Stimulated activated CD4-positive, alpha-beta T cell treated with anti-CD3 and anti-CD28 coated beads, Interleukin-4, amount 100 ng/mL, for 4 hours (primary cell): ENCODE measurements at regions not wholly inside any gene's neighbourhood (a gene's known extent, or its start where the extent isn't known, plus 50 kb on each side); places are given as distances from the start of the nearest gene placed in this dataset.
"Not testable (repeated sequence)": the region's sequence is repeated elsewhere in the genome, so short reads cannot be mapped to it uniquely, and the experiment has no call there.

Experiments used
- DNase-seq, 2 experiments: peaks; one replicate each; pipeline ENCODE4 v3.0.0-alpha.2; 2020

GRCh38 chr4:60724623-60725022, 475.5 kb upstream of the ADGRL3 start:
- no peak for DNase-seq

GRCh38 chr4:60726779-60727178, 473.3 kb upstream of the ADGRL3 start:
- DNase-seq = no peak

DNA sequence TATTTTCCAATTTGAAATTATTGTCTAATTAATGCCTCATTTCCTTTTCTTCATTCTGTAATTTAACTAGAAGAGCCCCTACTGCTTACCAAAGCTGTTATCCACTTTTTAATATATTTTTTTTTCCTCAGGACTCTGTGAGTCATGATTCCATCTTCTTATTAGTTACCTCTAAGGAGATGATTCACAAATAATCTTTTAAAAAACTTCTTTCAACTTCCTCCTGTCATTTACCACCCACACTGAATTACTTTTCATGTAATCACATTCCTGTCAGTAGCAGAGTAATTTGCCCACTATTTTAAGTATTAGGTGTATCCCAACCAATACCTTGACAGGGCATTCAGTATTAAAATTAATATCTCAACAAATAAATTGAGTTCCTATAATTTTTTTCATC, 470.9 kb upstream of the ADGRL3 start:
- no peak for DNase-seq

GRCh38 chr4:60729764-60730163, 470.4 kb upstream of the ADGRL3 start:
- not testable (repeated sequence) for DNase-seq

DNA sequence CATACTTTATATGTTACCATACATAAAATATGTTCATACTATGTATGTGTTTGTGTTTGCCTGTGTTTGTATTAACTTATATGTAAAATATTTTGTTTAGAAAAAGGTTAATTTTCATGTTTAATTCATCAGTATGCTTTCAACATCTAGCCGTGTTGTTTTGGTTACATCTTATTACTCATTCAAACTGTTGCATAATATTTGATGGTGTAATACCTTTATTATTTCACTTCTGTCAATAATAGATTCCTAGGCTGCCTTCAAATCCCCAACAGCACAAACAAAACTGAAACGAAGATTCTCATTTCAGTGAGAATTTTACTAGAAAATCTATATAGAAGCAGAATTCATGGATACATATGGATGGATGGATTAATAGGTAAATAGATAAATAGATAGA, 462.3 kb upstream of the ADGRL3 start:
- DNase-seq = no peak

- DNase-seq = no peak
Measured at GRCh38 chr4:60743654-60744053, 456.5 kb upstream of the ADGRL3 start.

DNA sequence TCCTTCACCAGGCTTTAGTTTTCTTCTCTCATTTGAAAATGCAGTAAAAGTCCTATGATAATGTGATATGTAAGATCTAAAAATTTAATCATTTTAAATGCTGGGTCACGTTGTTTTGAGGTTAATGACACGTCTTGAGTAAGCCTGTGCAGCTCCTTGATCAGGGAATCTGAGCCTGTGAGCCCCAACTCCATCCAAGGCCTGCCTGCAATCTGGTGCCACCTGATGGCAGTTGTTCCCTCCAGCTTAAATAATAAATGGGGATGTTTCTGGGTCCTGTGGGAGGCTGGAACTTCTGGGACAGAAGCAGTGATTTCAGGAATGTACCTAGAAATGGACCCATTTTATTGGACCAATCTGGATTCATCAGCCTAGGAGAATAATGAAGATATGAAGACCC, 455.4 kb upstream of the ADGRL3 start:
- DNase-seq = no peak

- no peak for DNase-seq
Measured at GRCh38 chr4:60745800-60746571, 454.1 kb upstream of the ADGRL3 start.

GRCh38 chr4:60750962-60751361, 449.2 kb upstream of the ADGRL3 start:
- DNase-seq = no peak

DNA sequence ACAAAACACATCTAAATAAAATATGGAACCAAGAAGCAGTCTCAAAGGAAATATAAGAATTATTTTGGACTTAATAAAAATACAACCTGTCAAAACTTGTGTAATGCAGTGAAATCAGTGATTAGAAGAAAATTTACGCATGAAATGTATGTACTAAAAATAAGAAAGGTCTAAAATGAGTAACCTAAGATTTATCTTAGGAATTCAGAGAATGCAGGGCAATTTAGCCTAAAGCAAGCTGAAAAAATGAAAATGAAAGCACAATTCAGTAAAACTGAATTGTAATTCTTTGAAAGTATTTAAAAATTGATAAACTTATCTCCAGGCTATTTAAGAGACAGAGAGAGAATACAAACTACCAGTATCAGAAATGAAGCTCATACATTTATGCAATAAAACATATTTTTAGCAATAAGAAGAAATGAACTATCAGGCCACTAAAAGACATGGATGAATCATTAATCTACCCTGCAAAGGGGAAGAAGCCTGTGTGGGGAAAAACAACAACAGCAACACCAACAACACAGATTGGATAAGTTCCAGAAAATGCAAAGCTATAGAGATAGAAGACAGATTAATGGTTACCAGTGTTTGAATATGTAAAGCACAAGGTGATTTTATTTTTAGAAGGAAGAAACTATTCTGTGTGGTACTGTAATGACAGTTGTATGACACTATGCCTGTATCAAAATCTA, 442.0 kb upstream of the ADGRL3 start:
- DNase-seq = no peak

DNA sequence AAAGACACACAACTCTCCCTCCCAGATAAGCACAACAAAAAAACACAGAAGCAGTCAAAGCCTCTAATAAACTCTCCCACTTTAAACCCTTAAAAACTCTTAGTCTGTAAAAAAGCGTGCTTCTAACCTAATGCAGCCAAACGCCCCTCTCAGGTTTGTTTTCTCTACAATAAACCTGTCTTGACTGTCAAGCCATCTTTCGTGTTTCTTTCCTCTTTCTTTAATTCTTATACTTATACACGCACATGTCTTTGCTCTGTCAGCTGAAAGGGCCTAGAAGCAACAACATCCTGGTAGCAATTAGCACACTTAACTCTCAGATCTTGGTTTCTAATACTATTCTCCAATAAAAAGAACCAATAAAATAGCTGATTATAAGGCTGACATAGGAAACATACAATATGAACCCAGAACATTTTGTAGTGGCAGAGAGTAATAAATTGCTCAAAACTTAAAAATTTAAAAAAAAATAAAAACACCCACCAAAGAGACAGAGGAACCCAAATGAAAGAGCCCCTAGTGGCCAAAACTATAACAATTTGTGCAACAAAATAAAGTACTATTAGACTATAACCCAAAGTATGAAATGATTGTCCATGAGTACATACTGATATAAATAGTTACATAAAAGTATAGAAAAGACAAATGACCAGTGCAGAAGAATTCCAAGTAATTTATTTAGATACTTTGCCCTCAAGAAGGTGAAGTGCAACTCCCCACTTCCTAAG, 440.4 kb upstream of the ADGRL3 start:
- DNase-seq = no peak

GRCh38 chr4:60780874-60781273, 419.3 kb upstream of the ADGRL3 start:
- no peak for DNase-seq

- no peak for DNase-seq
Measured at GRCh38 chr4:60790608-60791007, 409.5 kb upstream of the ADGRL3 start.

GRCh38 chr4:60794372-60794771, 405.8 kb upstream of the ADGRL3 start:
- DNase-seq = no peak

- DNase-seq = no peak
Measured at GRCh38 chr4:60799214-60799613, 400.9 kb upstream of the ADGRL3 start.

- no peak for DNase-seq
Measured at GRCh38 chr4:60800701-60801100, 399.4 kb upstream of the ADGRL3 start.

DNA sequence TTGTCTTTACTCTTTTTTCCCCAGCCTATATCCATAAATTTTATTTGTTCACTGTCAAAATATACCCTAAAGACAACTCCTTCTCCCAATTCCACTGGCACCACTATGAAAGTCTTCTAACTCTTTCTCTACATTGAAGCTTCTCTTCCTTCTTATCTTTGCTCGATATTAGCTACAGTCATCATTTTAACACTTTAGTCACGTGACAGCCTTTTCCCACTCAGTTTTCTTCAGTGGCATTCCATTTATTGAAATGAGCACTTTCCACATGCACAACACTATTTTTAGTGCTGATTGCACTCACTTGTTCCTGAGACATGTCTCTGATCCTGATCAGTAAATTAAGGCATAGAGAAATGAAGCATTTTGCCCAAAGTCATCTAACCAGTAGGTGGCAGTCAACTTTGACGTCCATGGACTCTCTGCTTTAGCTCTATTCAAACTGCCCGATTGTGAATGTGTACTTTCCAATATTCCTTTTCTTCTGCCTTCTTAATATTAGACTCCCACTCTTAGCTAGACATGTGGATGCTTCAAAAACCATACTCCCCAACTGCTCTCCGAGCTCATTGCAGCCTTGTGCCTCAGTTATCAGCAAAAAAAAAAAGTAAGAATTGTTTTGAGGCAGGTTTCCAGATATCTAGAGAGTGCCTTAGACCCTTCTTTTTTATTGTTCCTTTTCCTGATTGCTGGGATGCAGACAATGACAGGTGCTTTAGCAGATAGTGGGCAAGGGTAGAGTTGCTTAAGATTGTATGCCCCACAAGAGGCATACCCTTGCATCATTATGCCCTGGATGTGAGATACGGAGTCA, 394.4 kb upstream of the ADGRL3 start:
- DNase-seq = no peak

- no peak for DNase-seq
Measured at GRCh38 chr4:60808726-60809485, 391.2 kb upstream of the ADGRL3 start.

GRCh38 chr4:60809486-60809800, 390.7 kb upstream of the ADGRL3 start:
- no peak for DNase-seq

DNA sequence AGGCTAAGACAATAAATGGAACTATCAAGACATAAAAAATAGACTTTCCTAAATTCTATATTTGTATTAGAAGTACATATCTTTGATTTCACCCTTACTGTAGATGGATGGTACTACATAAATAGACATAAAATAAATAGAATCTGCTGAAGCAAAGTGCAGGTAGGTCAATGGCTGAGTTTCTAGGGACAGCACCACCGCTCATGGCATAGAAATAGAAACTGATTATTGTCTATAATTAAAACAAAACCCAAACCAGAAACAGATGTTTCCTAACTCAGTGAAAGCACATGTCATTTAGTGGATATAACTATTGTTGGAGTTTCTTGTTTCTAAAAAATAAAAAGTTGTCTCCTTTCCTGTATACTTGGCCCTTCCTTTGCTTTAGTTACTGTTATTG, 387.3 kb upstream of the ADGRL3 start:
- no peak for DNase-seq

- no peak for DNase-seq
Measured at GRCh38 chr4:60814549-60814948, 385.6 kb upstream of the ADGRL3 start.

- DNase-seq = no peak
Measured at GRCh38 chr4:60817609-60818008, 382.5 kb upstream of the ADGRL3 start.
